GM19438 (cell line): ENCODE measurements at regions not wholly inside any gene's neighbourhood (a gene's known extent, or its start where the extent isn't known, plus 50 kb on each side); places are given as distances from the start of the nearest gene placed in this dataset.
"Not testable (repeated sequence)": the region's sequence is repeated elsewhere in the genome, so short reads cannot be mapped to it uniquely, and the experiment has no call there.

ENCODE experiments used
- ATAC-seq: cut with Tn5 transposase; IDR thresholded peaks from one replicate; pipeline ENCODE4 v1.9.1; 2021; ENCODE audit warnings: low read depth; ENCODE audit not compliant: unreplicated experiment

- ATAC-seq, result no peak
Measured at GRCh38 chr13:90690458-90691080, 656.9 kb upstream of the MIR17HG start.

- ATAC-seq, result no peak
Measured at GRCh38 chr13:90696254-90696653, 651.2 kb upstream of the MIR17HG start.

GRCh38 chr13:90696656-90697055 is 650.8 kb upstream of the MIR17HG start:
- ATAC-seq, result no peak

- ATAC-seq, result no peak
Measured at GRCh38 chr13:90700340-90700739, 647.1 kb upstream of the MIR17HG start.

GRCh38 chr13:90701264-90701663 is 646.2 kb upstream of the MIR17HG start:
- no peak for ATAC-seq

GRCh38 chr13:90702050-90702449 is 645.4 kb upstream of the MIR17HG start:
- ATAC-seq, result no peak

GRCh38 chr13:90706631-90707030 is 640.9 kb upstream of the MIR17HG start:
- ATAC-seq, result no peak

- no peak for ATAC-seq
Measured at GRCh38 chr13:90708128-90708527, 639.4 kb upstream of the MIR17HG start.

GRCh38 chr13:90709319-90709718 is 638.2 kb upstream of the MIR17HG start:
- ATAC-seq, result no peak

GRCh38 chr13:90710164-90710759 is 637.2 kb upstream of the MIR17HG start:
- no peak for ATAC-seq

GRCh38 chr13:90713441-90714133 is 633.9 kb upstream of the MIR17HG start:
- ATAC-seq, result no peak

GRCh38 chr13:90715485-90715884 is 632.0 kb upstream of the MIR17HG start:
- no peak for ATAC-seq

GRCh38 chr13:90717451-90717936 is 630.0 kb upstream of the MIR17HG start:
- no peak for ATAC-seq

- ATAC-seq, result no peak
Measured at GRCh38 chr13:90719461-90719860, 628.0 kb upstream of the MIR17HG start.

- ATAC-seq, result no peak
Measured at GRCh38 chr13:90721937-90722336, 625.5 kb upstream of the MIR17HG start.

GRCh38 chr13:90723381-90723780 is 624.1 kb upstream of the MIR17HG start:
- ATAC-seq, result no peak

- no peak for ATAC-seq
Measured at GRCh38 chr13:90726375-90726774, 621.1 kb upstream of the MIR17HG start.

GRCh38 chr13:90732049-90732448 is 615.4 kb upstream of the MIR17HG start:
- no peak for ATAC-seq

GRCh38 chr13:90734497-90734896 is 613.0 kb upstream of the MIR17HG start:
- ATAC-seq, result not testable (repeated sequence)

- no peak for ATAC-seq
Measured at GRCh38 chr13:90738881-90739280, 608.6 kb upstream of the MIR17HG start.

- ATAC-seq, result no peak
Measured at GRCh38 chr13:90740099-90740498, 607.4 kb upstream of the MIR17HG start.

GRCh38 chr13:90742381-90742780 is 605.1 kb upstream of the MIR17HG start:
- ATAC-seq, result no peak
